Activated CD4-positive, alpha-beta memory T cell treated with anti-CD3 and anti-CD28 coated beads for 36 hours (primary cell): ENCODE measurements at regions not wholly inside any gene's neighbourhood (a gene's known extent, or its start where the extent isn't known, plus 50 kb on each side); places are given as distances from the start of the nearest gene placed in this dataset.

Source experiments
- CTCF ChIA-PET: fragments of 350-600 bp; sonication (Branson Sonifier 250); formaldehyde crosslinking; loops from one replicate; lab custom pipeline; 2021; ENCODE audit warnings: antibody characterized with exemption, inconsistent platforms; lab: Charles Lee
- POLR2A ChIA-PET: fragments of 350-600 bp; sonication (Branson Sonifier 250); formaldehyde crosslinking; loops from one replicate; lab custom pipeline; 2021; ENCODE audit warnings: antibody characterized with exemption; lab: Charles Lee
- DNase-seq: peaks from one replicate; pipeline ENCODE4 v3.0.0-alpha.2; 2020
- H3K27ac Mint-ChIP-seq: one replicate; pipeline ENCODE4 v1.8.0; 2021; ENCODE audit warnings: mixed read lengths
- H3K27me3 Mint-ChIP-seq: one replicate; pipeline ENCODE4 v1.8.0; 2021; ENCODE audit warnings: mixed read lengths
- H3K36me3 Mint-ChIP-seq: one replicate; pipeline ENCODE4 v1.8.0; 2021; ENCODE audit warnings: mixed read lengths
- H3K4me1 Mint-ChIP-seq: one replicate; pipeline ENCODE4 v1.8.0; 2021; ENCODE audit warnings: low read depth, mixed read lengths
- H3K4me3 Mint-ChIP-seq: one replicate; pipeline ENCODE4 v1.8.0; 2021; ENCODE audit warnings: mild to moderate bottlenecking, mixed read lengths
- H3K9me3 Mint-ChIP-seq: one replicate; pipeline ENCODE4 v1.8.0; 2021; ENCODE audit warnings: mixed read lengths
- intact Hi-C: fragments of 100-400 bp; cut with micrococcal nuclease; formaldehyde crosslinking; loops from one replicate; pipeline ENCODE4 v1.15.1; 2023

DNA sequence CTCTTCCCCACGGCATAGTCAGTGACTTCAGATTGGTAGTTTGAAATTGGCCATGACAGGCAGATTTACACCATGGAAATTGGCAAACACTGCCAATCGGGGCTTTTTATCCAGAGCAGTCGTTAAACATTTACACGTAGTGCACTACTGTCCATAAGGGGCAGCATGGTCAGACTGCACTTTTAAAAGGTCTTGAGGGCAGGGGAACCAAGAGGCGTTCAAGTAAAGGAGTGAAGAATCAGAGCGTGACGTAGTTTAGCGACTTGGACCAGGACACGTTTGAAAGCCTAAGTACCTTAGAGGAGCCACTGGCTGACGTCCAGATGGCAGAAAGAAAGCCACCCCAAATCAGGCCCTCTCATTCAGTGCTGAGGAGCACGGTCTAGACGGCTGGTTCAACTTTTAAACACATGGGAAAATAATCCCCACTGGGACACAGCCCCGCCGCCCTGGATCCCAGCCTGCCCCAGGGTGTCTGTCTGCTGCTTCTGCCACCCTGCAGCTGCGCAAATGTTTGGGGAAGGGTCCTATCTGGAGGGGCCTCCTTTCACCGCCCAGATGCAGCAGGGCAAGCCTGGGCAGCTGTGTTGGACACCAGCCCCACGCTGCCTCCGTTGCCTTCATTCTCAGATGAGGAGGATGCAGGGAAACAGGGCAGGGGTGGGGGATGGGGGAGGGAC, 52.5 kb upstream of the PPP2R5C start:
- peaks cover 34% of the 10 kb centered on the region for H3K4me1 Mint-ChIP-seq
- no peak overlapping the region for H3K27ac Mint-ChIP-seq
- POLR2A ChIA-PET, result no interaction called here
- no peak overlapping the region for H3K4me3 Mint-ChIP-seq
- no peaks in the 10 kb centered on the region for H3K36me3 Mint-ChIP-seq
- peaks cover 3% of the 10 kb centered on the region for H3K9me3 Mint-ChIP-seq
- DNase-seq, result no peak
- intact Hi-C loops, result loop anchor here (5.0 kb wide), 1 partner anchor 608 kb away; the partner anchor contains the start of gene ZNF839
- H3K27me3 Mint-ChIP-seq, result no peaks in the 10 kb centered on the region
- CTCF ChIA-PET, result interaction anchor here (1.7 to 4.1 kb wide), 8 partner anchors 12 to 387 kb away, joined by 6 to 41 read pairs (median 24); partner anchors contain the start of genes DYNC1H1 and PPP2R5C

DNA sequence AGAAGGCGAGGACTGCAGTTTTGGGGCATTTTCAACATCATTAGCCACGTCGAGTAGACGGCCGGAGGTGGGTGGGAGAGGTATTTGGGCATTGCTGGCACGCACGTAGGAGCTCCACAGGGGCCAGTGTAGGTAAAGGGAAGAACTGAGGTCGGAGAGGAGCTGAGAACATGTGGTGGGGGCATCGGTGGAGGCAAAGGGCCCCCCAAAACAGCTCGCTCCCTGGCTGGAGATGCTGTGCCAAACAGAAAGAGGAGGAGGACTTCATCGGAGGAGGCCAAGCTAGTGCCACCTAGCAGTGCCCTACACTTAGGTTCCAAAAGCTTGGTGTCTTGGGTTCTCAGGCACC, 52.0 kb upstream of the PPP2R5C start:
- DNase-seq, result no peak
- Mint-ChIP-seq H3K4me3 (no peak overlapping the region), H3K4me1 (peaks cover 34% of the 10 kb centered on the region), H3K9me3 (peaks cover 6% of the 10 kb centered on the region), H3K36me3 (no peaks in the 10 kb centered on the region), H3K27ac (no peak overlapping the region), H3K27me3 (no peaks in the 10 kb centered on the region)
- ChIA-PET POLR2A (no interaction called here), CTCF (interaction anchor here (1.7 kb wide), 1 partner anchor 251 kb away, joined by 6 read pairs; no protein-coding TSS in a partner anchor)
- intact Hi-C loops, result loop anchor here (5.0 kb wide), 1 partner anchor 608 kb away; the partner anchor contains the start of gene ZNF839

DNA sequence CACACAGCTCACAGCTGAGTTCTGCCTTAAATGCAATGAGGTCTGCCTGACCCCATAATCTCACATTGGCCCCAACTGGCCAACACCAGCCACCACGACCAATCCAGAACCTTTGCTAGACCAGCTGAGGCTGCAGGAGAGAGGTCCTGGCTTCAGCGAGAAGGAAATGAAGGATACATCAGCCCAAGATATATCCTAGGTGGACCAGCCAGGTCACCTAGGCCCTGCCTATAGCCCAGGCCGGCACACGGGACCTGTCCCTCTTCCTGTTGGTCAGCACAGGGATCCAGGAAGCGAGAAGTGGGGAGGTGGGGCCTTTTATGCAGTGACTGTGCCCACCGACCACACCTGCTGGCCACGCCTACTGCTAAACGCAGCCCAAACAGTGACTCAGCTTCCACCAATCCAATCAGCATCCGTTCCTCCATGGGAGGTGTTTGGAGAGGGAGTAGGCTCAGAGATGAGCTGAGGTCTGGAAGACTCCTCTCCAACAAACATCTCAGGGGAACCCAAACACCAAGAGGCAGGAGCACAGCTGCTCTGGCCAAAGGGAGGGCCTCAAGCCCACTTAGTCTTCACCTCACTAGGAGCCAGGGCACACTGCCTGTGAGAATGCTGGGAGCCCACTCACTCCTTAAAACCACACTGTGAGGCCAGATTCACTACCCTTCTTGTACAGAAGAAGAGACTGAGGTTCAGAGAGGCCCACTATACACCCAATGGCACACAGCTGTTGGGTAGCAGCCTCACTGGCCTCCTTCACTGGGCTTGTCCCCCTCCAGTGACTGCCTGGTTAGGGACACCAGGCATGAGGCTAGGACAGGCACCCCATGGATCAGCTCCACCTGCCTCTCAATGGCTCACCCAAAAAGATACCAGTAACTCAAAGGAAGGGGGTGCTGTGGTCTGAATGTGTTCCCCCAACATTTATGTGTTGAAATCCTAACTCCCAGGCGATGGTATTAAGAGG, 51.3 kb upstream of the PPP2R5C start:
- intact Hi-C loops, result loop anchor here (5.0 kb wide), 1 partner anchor 607 kb away; the partner anchor contains the start of gene ZNF839
- Mint-ChIP-seq H3K36me3 (no peaks in the 10 kb centered on the region), H3K27me3 (no peaks in the 10 kb centered on the region), H3K4me1 (peaks cover 33% of the 10 kb centered on the region), H3K27ac (no peak overlapping the region), H3K4me3 (no peak overlapping the region), H3K9me3 (peaks cover 7% of the 10 kb centered on the region)
- DNase-seq, result no peak
- ChIA-PET CTCF (interaction anchor here (1.7 kb wide), 1 partner anchor 251 kb away, joined by 6 read pairs; no protein-coding TSS in a partner anchor), POLR2A (no interaction called here)

GRCh38 chr14:101711041-101711856, 50.3 kb upstream of the PPP2R5C start:
- Mint-ChIP-seq H3K4me1 (peaks cover 30% of the 10 kb centered on the region), H3K4me3 (no peak overlapping the region)

More at GRCh38 chr14:101711041-101711856, 50.3 kb upstream of the PPP2R5C start:
- Mint-ChIP-seq H3K36me3 (no peaks in the 10 kb centered on the region), H3K9me3 (peaks cover 7% of the 10 kb centered on the region), H3K27me3 (no peaks in the 10 kb centered on the region), H3K27ac (no peak overlapping the region)
- intact Hi-C loops, result no loop called here
- POLR2A ChIA-PET, result no interaction called here
- no peak for DNase-seq
- CTCF ChIA-PET, result no interaction called here
